Osteoblast (primary cell): ENCODE measurements at regions not wholly inside any gene's neighbourhood (a gene's known extent, or its start where the extent isn't known, plus 50 kb on each side); places are given as distances from the start of the nearest gene placed in this dataset.

Experiments used
- DNase-seq: peaks from one replicate; pipeline ENCODE4 v3.0.0; 2011; ENCODE audit warnings: low spot score, mixed read lengths; ENCODE audit not compliant: insufficient read length; ENCODE audit errors: missing footprints
- H2AFZ ChIP-seq: 2 replicates; pipeline ENCODE4 v1.6.0; 2011; ENCODE audit warnings: mild to moderate bottlenecking, low read length
- H3K27ac ChIP-seq: 2 replicates; pipeline ENCODE4 v1.5.1; 2011; ENCODE audit warnings: mild to moderate bottlenecking, low read depth, low read length, moderate library complexity
- H3K27me3 ChIP-seq: 2 replicates; pipeline ENCODE4 v1.6.0; 2012; ENCODE audit warnings: mild to moderate bottlenecking, control low read depth, inconsistent platforms, low read length, moderate library complexity; ENCODE audit not compliant: insufficient read depth
- H3K36me3 ChIP-seq: 2 replicates; pipeline ENCODE4 v1.5.1; 2011; ENCODE audit warnings: mild to moderate bottlenecking, low read length, control low read depth, moderate library complexity; ENCODE audit not compliant: insufficient read depth
- H3K4me1 ChIP-seq: 2 replicates; pipeline ENCODE4 v1.5.1; 2011; ENCODE audit warnings: mild to moderate bottlenecking, low read length, control low read depth, moderate library complexity; ENCODE audit not compliant: insufficient read depth
- H3K4me2 ChIP-seq: 2 replicates; pipeline ENCODE4 v1.6.0; 2011; ENCODE audit warnings: mild to moderate bottlenecking, low read length; ENCODE audit not compliant: insufficient read depth
- H3K4me3 ChIP-seq: fragments of 200-600 bp; sonication (generic); 3 replicates; pipeline ENCODE4 v1.5.1; 2012; ENCODE audit warnings: mild to moderate bottlenecking, low read length, inconsistent platforms; ENCODE audit not compliant: insufficient read depth
- H3K79me2 ChIP-seq: 2 replicates; pipeline ENCODE4 v1.6.0; 2012; ENCODE audit warnings: mild to moderate bottlenecking, low read length, control low read depth, inconsistent platforms; ENCODE audit not compliant: insufficient read depth
- H3K9me3 ChIP-seq: 2 replicates; pipeline ENCODE4 v1.5.1; 2011; ENCODE audit warnings: low read depth, low read length, control low read depth
- H4K20me1 ChIP-seq: 2 replicates; pipeline ENCODE4 v1.6.0; 2012; ENCODE audit warnings: mild to moderate bottlenecking, low read length, control low read depth; ENCODE audit not compliant: insufficient read depth
- TF ChIP-seq, protein P1 (sequence below): IDR thresholded peaks from 2 replicates; pipeline ENCODE4 v1.5.1; 2011; ENCODE audit warnings: mild to moderate bottlenecking, low read depth, low read length, moderate library complexity; ENCODE audit errors: extremely low read depth

DNA sequence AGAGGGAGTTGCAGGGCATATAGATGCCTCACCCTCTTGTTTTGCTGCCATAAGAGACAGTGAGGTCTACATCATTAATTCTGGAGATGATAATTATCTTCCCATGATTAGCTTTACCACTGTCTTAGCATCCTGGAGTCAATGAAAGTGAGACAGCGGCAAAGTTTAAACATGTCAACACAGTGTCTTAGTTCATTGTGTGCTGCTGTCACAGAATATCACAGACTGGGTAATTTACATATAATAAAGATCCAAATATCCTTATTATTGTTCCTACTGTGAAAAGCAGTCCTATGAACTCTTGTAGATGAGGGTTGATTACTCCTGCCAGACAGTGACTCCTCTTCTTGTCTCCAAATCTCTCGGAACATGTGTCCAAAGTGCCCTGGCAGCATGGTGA is 658.6 kb upstream of the ADGRB3 start:
- Histone ChIP-seq H4K20me1 (no peaks in the 10 kb centered on the region), H3K4me3 (no peak overlapping the region), H3K4me2 (no peak overlapping the region), H3K79me2 (no peaks in the 10 kb centered on the region), H3K27me3 (no peaks in the 10 kb centered on the region), H3K36me3 (no peaks in the 10 kb centered on the region), H3K4me1 (no peaks in the 10 kb centered on the region), H2AFZ (no peak overlapping the region), H3K27ac (no peak overlapping the region), H3K9me3 (peaks cover 2% of the 10 kb centered on the region)
- DNase-seq = no peak
- TF ChIP-seq, protein P1, sequence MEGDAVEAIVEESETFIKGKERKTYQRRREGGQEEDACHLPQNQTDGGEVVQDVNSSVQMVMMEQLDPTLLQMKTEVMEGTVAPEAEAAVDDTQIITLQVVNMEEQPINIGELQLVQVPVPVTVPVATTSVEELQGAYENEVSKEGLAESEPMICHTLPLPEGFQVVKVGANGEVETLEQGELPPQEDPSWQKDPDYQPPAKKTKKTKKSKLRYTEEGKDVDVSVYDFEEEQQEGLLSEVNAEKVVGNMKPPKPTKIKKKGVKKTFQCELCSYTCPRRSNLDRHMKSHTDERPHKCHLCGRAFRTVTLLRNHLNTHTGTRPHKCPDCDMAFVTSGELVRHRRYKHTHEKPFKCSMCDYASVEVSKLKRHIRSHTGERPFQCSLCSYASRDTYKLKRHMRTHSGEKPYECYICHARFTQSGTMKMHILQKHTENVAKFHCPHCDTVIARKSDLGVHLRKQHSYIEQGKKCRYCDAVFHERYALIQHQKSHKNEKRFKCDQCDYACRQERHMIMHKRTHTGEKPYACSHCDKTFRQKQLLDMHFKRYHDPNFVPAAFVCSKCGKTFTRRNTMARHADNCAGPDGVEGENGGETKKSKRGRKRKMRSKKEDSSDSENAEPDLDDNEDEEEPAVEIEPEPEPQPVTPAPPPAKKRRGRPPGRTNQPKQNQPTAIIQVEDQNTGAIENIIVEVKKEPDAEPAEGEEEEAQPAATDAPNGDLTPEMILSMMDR = no peak

DNA sequence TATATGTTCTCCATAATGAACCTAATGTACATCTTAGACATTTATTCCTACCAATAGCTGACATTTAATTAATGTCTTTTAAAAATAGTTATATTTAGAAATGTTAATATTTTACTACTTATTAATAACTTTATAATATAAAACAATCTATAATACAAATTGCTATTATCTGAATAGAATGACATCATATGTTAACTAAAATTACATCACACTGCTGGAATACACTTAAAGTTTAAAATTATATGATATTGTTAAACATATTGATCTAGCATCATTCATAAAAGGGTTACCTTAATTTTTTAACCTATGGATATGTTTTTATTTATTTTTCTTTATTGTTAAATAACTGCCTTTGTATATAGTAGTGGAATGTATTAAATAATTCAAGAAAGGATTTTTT is 660.2 kb upstream of the ADGRB3 start:
- no peak for DNase-seq
- Histone ChIP-seq H2AFZ (no peak overlapping the region), H3K9me3 (peaks cover 2% of the 10 kb centered on the region), H3K79me2 (no peaks in the 10 kb centered on the region), H3K27ac (no peak overlapping the region), H3K27me3 (no peaks in the 10 kb centered on the region), H3K4me1 (no peaks in the 10 kb centered on the region), H3K4me3 (no peak overlapping the region), H3K4me2 (no peak overlapping the region), H3K36me3 (no peaks in the 10 kb centered on the region), H4K20me1 (no peaks in the 10 kb centered on the region)
- TF ChIP-seq, protein P1 = no peak

DNA sequence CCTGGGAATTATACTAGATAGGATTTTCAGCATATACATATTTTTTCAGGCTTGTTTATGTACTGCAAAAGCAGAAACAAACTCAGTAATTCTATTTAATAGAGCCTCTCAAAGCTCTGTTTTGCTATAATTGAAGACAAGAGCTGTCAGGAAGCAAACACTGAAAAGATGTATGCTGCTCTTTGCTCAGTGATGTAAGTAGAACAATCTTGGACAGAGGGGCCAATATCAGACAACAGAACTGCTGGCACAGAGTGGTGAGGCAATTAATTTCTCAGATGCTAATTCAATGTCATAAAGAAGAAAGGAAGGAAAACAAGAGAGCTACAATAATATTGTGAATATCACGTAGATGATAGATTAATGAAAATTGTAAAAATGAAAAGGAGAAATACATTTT is 663.3 kb upstream of the ADGRB3 start:
- Histone ChIP-seq H3K4me1 (no peaks in the 10 kb centered on the region), H3K27ac (no peak overlapping the region), H2AFZ (no peak overlapping the region), H3K4me2 (no peak overlapping the region), H3K79me2 (no peaks in the 10 kb centered on the region), H3K4me3 (no peak overlapping the region), H4K20me1 (no peaks in the 10 kb centered on the region), H3K9me3 (peaks cover 2% of the 10 kb centered on the region), H3K27me3 (no peaks in the 10 kb centered on the region), H3K36me3 (no peaks in the 10 kb centered on the region)
- TF ChIP-seq, protein P1 = no peak
- no peak for DNase-seq

DNA sequence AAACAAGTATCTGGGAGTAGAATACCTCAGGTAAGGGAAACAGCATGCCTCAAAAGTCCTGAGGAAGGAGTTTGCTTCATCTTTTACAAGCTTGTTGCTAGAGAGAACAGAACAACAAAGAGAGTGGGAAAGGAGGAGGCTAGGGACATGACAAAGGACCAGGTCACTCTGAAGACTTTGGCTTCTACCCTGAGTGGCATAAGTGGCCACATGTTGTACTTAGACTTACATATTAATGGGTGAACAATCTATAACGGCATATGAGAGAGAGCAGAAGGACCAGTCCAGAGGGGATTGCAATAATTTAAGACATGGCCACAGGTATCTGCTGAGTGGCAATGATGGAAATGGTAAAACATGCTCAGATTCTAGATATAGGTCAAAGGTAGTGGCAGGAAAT is 668.3 kb upstream of the ADGRB3 start:
- no peaks in the 10 kb centered on the region for H4K20me1 ChIP-seq
- no peak overlapping the region for H3K4me2 ChIP-seq
- H3K27ac ChIP-seq = no peak overlapping the region
- no peak overlapping the region for H2AFZ ChIP-seq
- H3K36me3 ChIP-seq = no peaks in the 10 kb centered on the region
- H3K9me3 ChIP-seq = no peaks in the 10 kb centered on the region
- H3K79me2 ChIP-seq = no peaks in the 10 kb centered on the region
- no peaks in the 10 kb centered on the region for H3K27me3 ChIP-seq
- no peak for DNase-seq
- TF ChIP-seq, protein P1 = no peak
- H3K4me3 ChIP-seq = no peak overlapping the region
- no peaks in the 10 kb centered on the region for H3K4me1 ChIP-seq
